OCI-LY1 (cell line): ENCODE measurements at regions not wholly inside any gene's neighbourhood (a gene's known extent, or its start where the extent isn't known, plus 50 kb on each side); places are given as distances from the start of the nearest gene placed in this dataset.

ENCODE experiments used
- H2AFZ ChIP-seq: fragments of 200-600 bp; sonication (generic), shearing (Covaris generic); 2 replicates; pipeline ENCODE4 v1.6.0; 2014; ENCODE audit warnings: antibody characterized with exemption, mild to moderate bottlenecking, low read length
- H3F3A ChIP-seq: fragments of 200-600 bp; sonication (generic), shearing (Covaris generic); 2 replicates; pipeline ENCODE4 v1.6.0; 2014; ENCODE audit warnings: mild to moderate bottlenecking, antibody characterized with exemption, low read length, moderate library complexity; ENCODE audit not compliant: insufficient read depth
- H3K27ac ChIP-seq: fragments of 200-600 bp; sonication (generic); 2 replicates; pipeline ENCODE4 v1.5.1; 2014; ENCODE audit warnings: low read length, mixed run types, mild to moderate bottlenecking, low read depth; ENCODE audit not compliant: poor library complexity, severe bottlenecking
- H3K27me3 ChIP-seq: fragments of 200-600 bp; sonication (generic); 2 replicates; pipeline ENCODE4 v1.6.0; 2014; ENCODE audit warnings: antibody characterized with exemption, mild to moderate bottlenecking, low read length, moderate library complexity; ENCODE audit not compliant: insufficient read depth
- H3K36me3 ChIP-seq: fragments of 200-600 bp; sonication (generic); 2 replicates; pipeline ENCODE4 v1.6.1; 2014; ENCODE audit warnings: mild to moderate bottlenecking, antibody characterized with exemption, low read length, moderate library complexity, mixed read lengths; ENCODE audit not compliant: insufficient read depth
- H3K4me1 ChIP-seq: fragments of 200-600 bp; sonication (generic); 2 replicates; pipeline ENCODE4 v1.5.1; 2014; ENCODE audit warnings: mild to moderate bottlenecking, low read length, moderate library complexity; ENCODE audit not compliant: insufficient read depth, severe bottlenecking
- H3K4me2 ChIP-seq: fragments of 200-600 bp; sonication (generic), shearing (Covaris generic); 2 replicates; pipeline ENCODE4 v1.6.1; 2014; ENCODE audit warnings: low read length
- H3K4me3 ChIP-seq: fragments of 200-600 bp; sonication (generic); 2 replicates; pipeline ENCODE4 v1.5.1; 2014; ENCODE audit warnings: low read length, low read depth, mild to moderate bottlenecking, mixed read lengths; ENCODE audit not compliant: poor library complexity, severe bottlenecking
- H3K79me2 ChIP-seq: fragments of 200-600 bp; shearing (Covaris generic); 2 replicates; pipeline ENCODE4 v1.6.1; 2016; ENCODE audit warnings: mixed run types, low read length, mixed read lengths; ENCODE audit not compliant: insufficient read depth
- H3K9ac ChIP-seq: fragments of 200-600 bp; sonication (generic), shearing (Covaris generic); 2 replicates; pipeline ENCODE4 v1.6.1; 2014; ENCODE audit warnings: mild to moderate bottlenecking, low read length, mixed read lengths
- H3K9me2 ChIP-seq: fragments of 200-600 bp; sonication (generic), shearing (Covaris generic); 2 replicates; pipeline ENCODE4 v1.6.1; 2014; ENCODE audit warnings: low read depth, mild to moderate bottlenecking, low read length, mixed read lengths
- H3K9me3 ChIP-seq: fragments of 200-600 bp; shearing (Covaris generic); 2 replicates; pipeline ENCODE4 v1.6.1; 2014; ENCODE audit warnings: low read length, mixed read lengths
- H4K20me1 ChIP-seq: fragments of 200-600 bp; sonication (generic), shearing (Covaris generic); 2 replicates; pipeline ENCODE4 v1.6.0; 2016; ENCODE audit warnings: mild to moderate bottlenecking, low read length; ENCODE audit not compliant: insufficient read depth
- EZH2 ChIP-seq: fragments of 200-600 bp; sonication (generic), shearing (Covaris generic); IDR thresholded peaks from 2 replicates; pipeline ENCODE4 v1.8.0; 2017; ENCODE audit warnings: borderline replicate concordance, mixed run types, mild to moderate bottlenecking, antibody characterized with exemption, low read length, moderate library complexity, mixed read lengths
- TF ChIP-seq, protein P1 (sequence below): fragments of 200-600 bp; sonication (generic), shearing (Covaris generic); IDR thresholded peaks from 2 replicates; pipeline ENCODE4 v1.5.1; 2017; ENCODE audit warnings: mild to moderate bottlenecking, antibody characterized with exemption, low read length, moderate library complexity, mixed read lengths

DNA sequence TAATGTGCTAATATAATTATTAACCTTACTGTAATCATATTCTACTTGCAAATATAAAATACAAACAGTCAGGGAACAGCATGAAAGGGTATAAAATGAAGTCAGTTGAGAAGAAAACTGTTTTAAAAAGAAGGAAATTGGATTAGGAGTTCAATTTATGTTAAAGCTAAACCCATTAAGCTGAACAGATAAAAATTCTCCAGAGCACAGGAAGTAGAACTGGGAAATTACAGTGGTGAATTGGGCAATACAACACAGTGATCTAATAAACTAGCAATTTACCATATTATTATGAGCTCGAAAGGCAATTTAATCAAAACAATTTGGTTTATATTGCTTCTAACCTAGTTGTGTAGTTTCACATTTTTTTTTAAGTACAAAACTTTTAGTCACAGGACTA lies 407.4 kb upstream of the RGS17 start:
- no peak overlapping the region for H3K4me2 ChIP-seq
- H3K9me3 ChIP-seq: no peaks in the 10 kb centered on the region
- H3K27ac ChIP-seq: no peak overlapping the region
- no peak for TF ChIP-seq EZH2
- TF ChIP-seq, protein P1, sequence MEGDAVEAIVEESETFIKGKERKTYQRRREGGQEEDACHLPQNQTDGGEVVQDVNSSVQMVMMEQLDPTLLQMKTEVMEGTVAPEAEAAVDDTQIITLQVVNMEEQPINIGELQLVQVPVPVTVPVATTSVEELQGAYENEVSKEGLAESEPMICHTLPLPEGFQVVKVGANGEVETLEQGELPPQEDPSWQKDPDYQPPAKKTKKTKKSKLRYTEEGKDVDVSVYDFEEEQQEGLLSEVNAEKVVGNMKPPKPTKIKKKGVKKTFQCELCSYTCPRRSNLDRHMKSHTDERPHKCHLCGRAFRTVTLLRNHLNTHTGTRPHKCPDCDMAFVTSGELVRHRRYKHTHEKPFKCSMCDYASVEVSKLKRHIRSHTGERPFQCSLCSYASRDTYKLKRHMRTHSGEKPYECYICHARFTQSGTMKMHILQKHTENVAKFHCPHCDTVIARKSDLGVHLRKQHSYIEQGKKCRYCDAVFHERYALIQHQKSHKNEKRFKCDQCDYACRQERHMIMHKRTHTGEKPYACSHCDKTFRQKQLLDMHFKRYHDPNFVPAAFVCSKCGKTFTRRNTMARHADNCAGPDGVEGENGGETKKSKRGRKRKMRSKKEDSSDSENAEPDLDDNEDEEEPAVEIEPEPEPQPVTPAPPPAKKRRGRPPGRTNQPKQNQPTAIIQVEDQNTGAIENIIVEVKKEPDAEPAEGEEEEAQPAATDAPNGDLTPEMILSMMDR: no peak
- no peaks in the 10 kb centered on the region for H3F3A ChIP-seq
- no peaks in the 10 kb centered on the region for H3K27me3 ChIP-seq
- H2AFZ ChIP-seq: no peak overlapping the region
- H3K9ac ChIP-seq: no peak overlapping the region
- no peaks in the 10 kb centered on the region for H4K20me1 ChIP-seq
- no peaks in the 10 kb centered on the region for H3K9me2 ChIP-seq
- H3K79me2 ChIP-seq: no peaks in the 10 kb centered on the region
- H3K36me3 ChIP-seq: no peaks in the 10 kb centered on the region
- H3K4me3 ChIP-seq: no peak overlapping the region
- no peaks in the 10 kb centered on the region for H3K4me1 ChIP-seq

DNA sequence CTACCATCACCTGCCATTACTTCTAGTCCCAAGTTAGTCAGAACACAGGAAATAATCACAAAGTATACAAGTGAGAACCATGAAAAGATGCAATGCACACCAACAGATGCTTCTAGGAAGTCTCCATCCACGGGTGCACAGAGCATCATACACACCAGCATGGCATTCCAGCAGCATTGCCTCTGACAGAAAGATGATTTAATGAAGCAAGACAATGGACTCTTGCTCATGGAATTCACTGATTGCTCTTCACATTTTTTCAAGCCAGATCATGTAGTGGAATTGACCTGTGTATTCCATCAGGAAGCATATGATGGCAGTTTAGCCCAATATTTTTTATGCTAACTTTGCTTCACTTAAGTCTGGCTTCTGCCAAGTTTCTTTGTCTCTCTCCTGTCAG lies 406.3 kb upstream of the RGS17 start:
- H3K9me2 ChIP-seq: no peaks in the 10 kb centered on the region
- H3K9ac ChIP-seq: no peak overlapping the region
- H3K4me3 ChIP-seq: no peak overlapping the region
- H3K36me3 ChIP-seq: no peaks in the 10 kb centered on the region
- TF ChIP-seq EZH2: no peak
- TF ChIP-seq, protein P1: no peak
- H4K20me1 ChIP-seq: no peaks in the 10 kb centered on the region
- H3K27me3 ChIP-seq: no peaks in the 10 kb centered on the region
- H3K4me1 ChIP-seq: no peaks in the 10 kb centered on the region
- no peaks in the 10 kb centered on the region for H3F3A ChIP-seq
- no peak overlapping the region for H2AFZ ChIP-seq
- H3K79me2 ChIP-seq: no peaks in the 10 kb centered on the region
- H3K9me3 ChIP-seq: no peaks in the 10 kb centered on the region
- H3K4me2 ChIP-seq: no peak overlapping the region
- H3K27ac ChIP-seq: no peak overlapping the region

DNA sequence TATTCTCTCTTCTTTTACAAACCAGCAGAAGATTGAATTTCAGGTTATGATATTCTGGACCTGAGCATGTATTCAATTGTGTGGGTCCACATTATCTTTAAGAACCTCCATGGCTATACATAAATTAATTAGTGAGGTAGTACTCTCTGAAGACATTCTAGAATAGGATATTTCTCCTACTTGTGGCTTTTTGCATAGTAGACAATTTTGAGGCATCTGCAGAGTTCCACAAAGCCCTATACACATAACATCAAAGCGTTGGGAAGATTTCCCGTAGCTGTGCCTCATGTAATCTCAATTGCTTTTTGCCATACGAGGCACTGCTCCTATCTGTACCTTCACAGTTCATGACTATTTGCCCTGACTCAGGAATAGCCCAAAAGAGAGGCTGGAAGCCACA lies 395.4 kb upstream of the RGS17 start:
- H3F3A ChIP-seq: no peaks in the 10 kb centered on the region
- no peak overlapping the region for H3K4me2 ChIP-seq
- no peak overlapping the region for H2AFZ ChIP-seq
- no peaks in the 10 kb centered on the region for H3K79me2 ChIP-seq
- H4K20me1 ChIP-seq: no peaks in the 10 kb centered on the region
- H3K27ac ChIP-seq: no peak overlapping the region
- no peak for TF ChIP-seq EZH2
- TF ChIP-seq, protein P1: no peak
- no peaks in the 10 kb centered on the region for H3K4me1 ChIP-seq
- no peak overlapping the region for H3K4me3 ChIP-seq
- no peak overlapping the region for H3K9ac ChIP-seq
- H3K9me2 ChIP-seq: no peaks in the 10 kb centered on the region
- H3K36me3 ChIP-seq: no peaks in the 10 kb centered on the region
- H3K9me3 ChIP-seq: no peaks in the 10 kb centered on the region
- H3K27me3 ChIP-seq: no peaks in the 10 kb centered on the region
